SK-N-SH (cell line): ENCODE measurements at regions not wholly inside any gene's neighbourhood (a gene's known extent, or its start where the extent isn't known, plus 50 kb on each side); places are given as distances from the start of the nearest gene placed in this dataset.

ENCODE experiments used
- CTCF ChIA-PET: fragments of 300-600, 350-600 bp; formaldehyde crosslinking; extraction: SDS; loops from one replicate; lab custom pipeline; 2021; lab: Yijun Ruan, JAX
- POLR2A ChIA-PET: fragments of 350-600 bp; sonication (Branson Sonifier 250); formaldehyde crosslinking; extraction: SDS; loops from one replicate; lab custom pipeline; 2020; ENCODE audit warnings: antibody characterized with exemption, inconsistent platforms; lab: Yijun Ruan, JAX
- DNase-seq: peaks from one replicate; pipeline ENCODE4 v3.0.0; 2012
- H2AFZ ChIP-seq: fragments of 200-600 bp; sonication (generic); 2 replicates; pipeline ENCODE4 v1.8.1; 2016; ENCODE audit warnings: antibody characterized with exemption, mild to moderate bottlenecking, low read depth
- H3F3A ChIP-seq: fragments of 200-600 bp; sonication (generic); replicated peaks from 2 replicates; pipeline ENCODE3; 2016; ENCODE audit warnings: antibody characterized with exemption, mild to moderate bottlenecking; ENCODE audit not compliant: insufficient read depth
- H3K27ac ChIP-seq, 2 experiments: fragments of 200-500 bp in 1 of 2; fragments of 200-600 bp in 1 of 2; sonication (Bioruptor generic) in 1 of 2; sonication (generic), shearing (Covaris generic) in 1 of 2; 2 replicates each; pipeline versions ENCODE4 v1.5.1 to v1.6.1; 2014 to 2016; ENCODE audit warnings: low read depth in 2 of 2, inconsistent platforms in 1 of 2, low read length in 1 of 2, mild to moderate bottlenecking in 1 of 2, mixed read lengths in 1 of 2
- H3K27me3 ChIP-seq: fragments of 200-600 bp; sonication (generic), shearing (Covaris generic); 2 replicates; pipeline ENCODE4 v1.6.1; 2016; ENCODE audit warnings: mixed run types; ENCODE audit not compliant: insufficient read depth
- H3K36me3 ChIP-seq, 2 experiments: fragments of 200-500 bp in 1 of 2; fragments of 200-600 bp in 1 of 2; sonication (Bioruptor generic) in 1 of 2; sonication (generic) in 1 of 2; replicated peaks in 1 of 2; 2 replicates each; pipeline versions ENCODE3 to v1.5.1; 2014 to 2016; ENCODE audit warnings: low read length in 1 of 2, mild to moderate bottlenecking in 1 of 2; ENCODE audit not compliant: insufficient read depth in 2 of 2, control insufficient read depth in 1 of 2
- H3K4me1 ChIP-seq, 2 experiments: fragments of 200-500 bp in 1 of 2; fragments of 200-600 bp in 1 of 2; sonication (Bioruptor generic) in 1 of 2; sonication (generic), shearing (Covaris generic) in 1 of 2; 2 replicates each; pipeline versions ENCODE4 v1.5.1 to v1.6.1; 2014 to 2016; ENCODE audit warnings: low read depth in 1 of 2, low read length in 1 of 2, mixed run types in 1 of 2; ENCODE audit not compliant: insufficient read depth in 2 of 2, control insufficient read depth in 1 of 2
- H3K4me2 ChIP-seq: fragments of 200-600 bp; sonication (generic), shearing (Covaris generic); 2 replicates; pipeline ENCODE4 v1.6.1; 2017; ENCODE audit warnings: mixed run types
- H3K4me3 ChIP-seq, 2 experiments: fragments of 200-500 bp in 1 of 2; fragments of 200-600 bp in 1 of 2; sonication (Bioruptor generic) in 1 of 2; sonication (generic), shearing (Covaris generic) in 1 of 2; 2 replicates each; pipeline versions ENCODE4 v1.5.1 to v1.8.1; 2014 to 2016; ENCODE audit warnings: low read depth in 2 of 2, inconsistent platforms in 1 of 2, low read length in 1 of 2, mild to moderate bottlenecking in 1 of 2, mixed read lengths in 1 of 2, moderate library complexity in 1 of 2
- H3K79me2 ChIP-seq: fragments of 200-600 bp; sonication (generic); 2 replicates; pipeline ENCODE4 v1.8.1; 2017; ENCODE audit warnings: mild to moderate bottlenecking; ENCODE audit not compliant: insufficient read depth
- H3K9ac ChIP-seq: fragments of 200-600 bp; sonication (generic); 2 replicates; pipeline ENCODE4 v1.6.1; 2017; ENCODE audit warnings: mixed run types
- H3K9me2 ChIP-seq: fragments of 200-600 bp; sonication (generic); 2 replicates; pipeline ENCODE4 v1.6.1; 2017; ENCODE audit warnings: mixed run types
- H3K9me3 ChIP-seq: fragments of 200-600 bp; sonication (generic); 2 replicates; pipeline ENCODE4 v1.6.1; 2017; ENCODE audit warnings: mixed run types, mild to moderate bottlenecking, moderate library complexity
- H4K20me1 ChIP-seq: fragments of 200-600 bp; sonication (generic); 2 replicates; pipeline ENCODE4 v1.6.1; 2017; ENCODE audit warnings: mild to moderate bottlenecking, mixed run types; ENCODE audit not compliant: insufficient read depth
- EZH2phosphoT487 ChIP-seq: fragments of 200-600 bp; sonication (generic); IDR thresholded peaks from 2 replicates; pipeline ENCODE4 v1.6.1; 2017; ENCODE audit warnings: low read depth, mixed run types, mild to moderate bottlenecking, antibody characterized with exemption, moderate library complexity, borderline replicate concordance
- FOXJ3 ChIP-seq: sonication (generic); formaldehyde crosslinking; IDR thresholded peaks from 2 replicates; pipeline ENCODE4 v1.5.1; 2020; ENCODE audit warnings: mild to moderate bottlenecking, missing genetic modification reagents
- GABPA ChIP-seq: IDR thresholded peaks from 2 replicates; pipeline ENCODE4 v1.4.0; 2012; ENCODE audit warnings: low read depth, mild to moderate bottlenecking
- GATA2 ChIP-seq: sonication (generic); formaldehyde crosslinking; IDR thresholded peaks from 2 replicates; pipeline ENCODE4 v1.5.0; 2020; ENCODE audit warnings: mild to moderate bottlenecking, missing genetic modification reagents
- JUND ChIP-seq: IDR thresholded peaks from 2 replicates; pipeline ENCODE4 v1.4.0; 2012
- MEF2A ChIP-seq: IDR thresholded peaks from 2 replicates; pipeline ENCODE4 v1.4.0; 2012; ENCODE audit warnings: low read depth, borderline replicate concordance
- MXI1 ChIP-seq: IDR thresholded peaks from 2 replicates; pipeline ENCODE4 v1.6.1; 2012; ENCODE audit warnings: mild to moderate bottlenecking, low read depth, low read length, improper control_type of control experiment
- PBX3 ChIP-seq: IDR thresholded peaks from 2 replicates; pipeline ENCODE4; 2012
- POLR2AphosphoS5 ChIP-seq: IDR thresholded peaks from 2 replicates; pipeline ENCODE4 v1.6.1; 2012; ENCODE audit warnings: low read depth, low read length
- REST ChIP-seq: IDR thresholded peaks from 2 replicates; pipeline ENCODE4 v1.6.1; 2012; ENCODE audit warnings: mild to moderate bottlenecking, low read depth, low read length, moderate library complexity
- TAF1 ChIP-seq: IDR thresholded peaks from 2 replicates; pipeline ENCODE4 v1.6.1; 2012; ENCODE audit warnings: low read depth, mild to moderate bottlenecking, low read length, moderate library complexity, borderline replicate concordance
- USF1 ChIP-seq: IDR thresholded peaks from 2 replicates; pipeline ENCODE4 v1.4.0; 2012; ENCODE audit warnings: low read depth, borderline replicate concordance
- YY1 ChIP-seq: IDR thresholded peaks from 2 replicates; pipeline ENCODE4 v1.4.0; 2012; ENCODE audit warnings: low read depth, mild to moderate bottlenecking
- ZBTB33 ChIP-seq: IDR thresholded peaks from 2 replicates; pipeline ENCODE4 v1.4.0; 2012; ENCODE audit warnings: low read depth, borderline replicate concordance
- WGBS: methylation state at CpG from one replicate; pipeline ENCODE4 v1.1.6; 2017; ENCODE audit warnings: low lambda C conversion rate; 5-methylcytosine and 5-hydroxymethylcytosine counted together

GRCh38 chr1:47635111-47635510 lies 197.3 kb downstream of the FOXD2 start (continued):
- TF ChIP-seq REST = no peak
- no peak for TF ChIP-seq YY1
- TF ChIP-seq POLR2AphosphoS5 = no peak
- TF ChIP-seq GATA2 (CRISPR knock-in tag) = no peak
- TF ChIP-seq TAF1 = no peak
- TF ChIP-seq MEF2A = no peak
- TF ChIP-seq FOXJ3 (CRISPR knock-in tag) = no peak
- no peak for TF ChIP-seq JUND
- TF ChIP-seq PBX3 = no peak
- no peak for TF ChIP-seq USF1
- no peak for TF ChIP-seq ZBTB33
- TF ChIP-seq GABPA = no peak

GRCh38 chr1:47635597-47635996 lies 197.8 kb downstream of the FOXD2 start:
- 24% methylated on average over 2 of the region's 2 CpGs for WGBS
- TF ChIP-seq GATA2 (CRISPR knock-in tag) = no peak
- TF ChIP-seq EZH2phosphoT487 = no peak
- no peak for TF ChIP-seq POLR2AphosphoS5
- no peak for TF ChIP-seq MXI1
- Histone ChIP-seq H3K9ac (no peak overlapping the region), H3K9me2 (no peaks in the 10 kb centered on the region), H3K79me2 (no peaks in the 10 kb centered on the region), H3K4me2 (no peak overlapping the region), H3F3A (no peaks in the 10 kb centered on the region), H3K4me1 (peaks cover 0 to 13% of the 10 kb centered on the region in 2 experiments; a peak in 1 of 4 replicates), H3K36me3 (no peaks in the 10 kb centered on the region), H3K27ac (no peak overlapping the region), H3K4me3 (no peak overlapping the region), H3K27me3 (no peaks in the 10 kb centered on the region), H3K9me3 (no peaks in the 10 kb centered on the region), H2AFZ (no peak overlapping the region), H4K20me1 (no peaks in the 10 kb centered on the region)
- ChIA-PET CTCF (interaction anchor here (0.7 to 1.3 kb wide), 3 partner anchors 17 to 91 kb away, joined by 3 to 6 read pairs (median 3); no protein-coding TSS in a partner anchor), POLR2A (no interaction called here)
- DNase-seq = no peak
